BLaER1 treated with 17β-estradiol and CSF1 and Interleukin-3, amounts not matched to agents 10 nM and 100 nM (cell line): ENCODE measurements at regions not wholly inside any gene's neighbourhood (a gene's known extent, or its start where the extent isn't known, plus 50 kb on each side); places are given as distances from the start of the nearest gene placed in this dataset.

ENCODE experiments used
- H3K27ac ChIP-seq, 11 experiments: shearing (Covaris generic); formaldehyde crosslinking; 2 replicates each; pipeline ENCODE4 v1.8.1; 2022
- H3K27me3 ChIP-seq, 11 experiments: shearing (Covaris generic); formaldehyde crosslinking; 2 replicates each; pipeline ENCODE4 v1.8.1; 2022
- H3K36me3 ChIP-seq, 11 experiments: shearing (Covaris generic); formaldehyde crosslinking; 2 replicates each; pipeline ENCODE4 v1.8.1; 2022
- H3K4me1 ChIP-seq, 10 experiments: shearing (Covaris generic); formaldehyde crosslinking; 2 replicates each; pipeline ENCODE4 v1.8.1; 2022
- H3K4me2 ChIP-seq, 11 experiments: shearing (Covaris generic); formaldehyde crosslinking; 2 replicates each; pipeline ENCODE4 v1.8.1; 2022
- H3K4me3 ChIP-seq, 10 experiments: shearing (Covaris generic); formaldehyde crosslinking; 2 replicates each; pipeline ENCODE4 v1.8.1; 2022
- H3K9ac ChIP-seq, 11 experiments: shearing (Covaris generic); formaldehyde crosslinking; 2 replicates each; pipeline ENCODE4 v1.8.1; 2022
- H3K9me3 ChIP-seq, 11 experiments: shearing (Covaris generic); formaldehyde crosslinking; replicated peaks in 1 of 11; 2 replicates each; pipeline ENCODE4 v1.8.1; 2022
- H4K20me1 ChIP-seq, 11 experiments: shearing (Covaris generic); formaldehyde crosslinking; 2 replicates each; pipeline ENCODE4 v1.8.1; 2022
- Cebpa-rat ChIP-seq, 11 experiments: shearing (Covaris generic); IDR thresholded peaks; 2 replicates each; pipeline ENCODE4 v1.8.1; 2022

- Histone ChIP-seq H3K4me1 (peaks cover 6 to 17% (median 11%) of the 10 kb centered on the region in 10 experiments), H3K4me3 (no peak overlapping the region), H3K4me2 (no peak overlapping the region), H3K27me3 (no peaks in the 10 kb centered on the region), H3K9me3 (peaks cover 0 to 50% (median 16%) of the 10 kb centered on the region in 11 experiments; a peak in 12 of 22 replicates), H3K27ac (no peak overlapping the region), H3K9ac (no peak overlapping the region), H4K20me1 (no peaks in the 10 kb centered on the region), H3K36me3 (no peaks in the 10 kb centered on the region)
- TF ChIP-seq Cebpa-rat (IDR thresholded peaks at IDR 0.05): no peak
These were observed 181.3 kb upstream of the ZNF608 start for GRCh38 chr5:124927735-124928134.

- no peak overlapping the region for H3K4me3 ChIP-seq
- H3K9me3 ChIP-seq: peaks cover 0 to 59% (median 16%) of the 10 kb centered on the region in 11 experiments; a peak in 12 of 22 replicates
- TF ChIP-seq Cebpa-rat (IDR thresholded peaks at IDR 0.05): no peak
- no peak overlapping the region for H3K4me2 ChIP-seq
- H4K20me1 ChIP-seq: no peaks in the 10 kb centered on the region
- H3K9ac ChIP-seq: no peak overlapping the region
- no peak overlapping the region for H3K27ac ChIP-seq
- H3K36me3 ChIP-seq: no peaks in the 10 kb centered on the region
- peaks cover 0 to 4% (median 0%) of the 10 kb centered on the region in 10 experiments; a peak in 3 of 20 replicates for H3K4me1 ChIP-seq
- H3K27me3 ChIP-seq: no peaks in the 10 kb centered on the region
These were observed 182.6 kb upstream of the ZNF608 start for GRCh38 chr5:124929000-124929399.

- H3K9ac ChIP-seq: no peak overlapping the region
- H4K20me1 ChIP-seq: no peaks in the 10 kb centered on the region
- TF ChIP-seq Cebpa-rat (IDR thresholded peaks at IDR 0.05): no peak
- peaks cover 0 to 50% (median 21%) of the 10 kb centered on the region in 11 experiments; a peak in 12 of 22 replicates for H3K9me3 ChIP-seq
- H3K27me3 ChIP-seq: no peaks in the 10 kb centered on the region
- H3K36me3 ChIP-seq: no peaks in the 10 kb centered on the region
- H3K4me1 ChIP-seq: peaks cover 5 to 18% (median 8%) of the 10 kb centered on the region in 10 experiments; a peak in 15 of 20 replicates
- H3K27ac ChIP-seq: no peak overlapping the region
- no peak overlapping the region for H3K4me3 ChIP-seq
- no peak overlapping the region for H3K4me2 ChIP-seq
These were observed 186.6 kb upstream of the ZNF608 start for GRCh38 chr5:124932791-124933600.

- no peaks in the 10 kb centered on the region for H4K20me1 ChIP-seq
- H3K4me3 ChIP-seq: no peak overlapping the region
- TF ChIP-seq Cebpa-rat (IDR thresholded peaks at IDR 0.05): no peak
- 0 out of 22 replicates have a peak overlapping the region, but pooled peaks of 1 of the 11 experiments have one; percentile 11 for H3K27ac ChIP-seq
- H3K4me2 ChIP-seq: peak overlapping the region; percentile 1 to 50 (median 31); a peak in 19 of 22 replicates
- no peaks in the 10 kb centered on the region for H3K27me3 ChIP-seq
- no peak overlapping the region for H3K9ac ChIP-seq
- peaks cover 5 to 18% (median 8%) of the 10 kb centered on the region in 10 experiments; a peak in 15 of 20 replicates for H3K4me1 ChIP-seq
- no peaks in the 10 kb centered on the region for H3K36me3 ChIP-seq
- H3K9me3 ChIP-seq: peaks cover 9 to 58% (median 34%) of the 10 kb centered on the region in 11 experiments
These were observed 188.6 kb upstream of the ZNF608 start for GRCh38 chr5:124935065-124935464.

GRCh38 chr5:124936626-124936933 lies 190.1 kb upstream of the ZNF608 start:
- Histone ChIP-seq H3K4me2 (no peak overlapping the region), H3K4me3 (no peak overlapping the region), H3K27ac (no peak overlapping the region)

GRCh38 chr5:124941051-124942049 lies 194.9 kb upstream of the ZNF608 start:
- Histone ChIP-seq H4K20me1 (no peaks in the 10 kb centered on the region), H3K9me3 (peaks cover 19 to 54% (median 44%) of the 10 kb centered on the region in 11 experiments), H3K4me1 (no peaks in the 10 kb centered on the region), H3K4me3 (no peak overlapping the region), H3K27ac (no peak overlapping the region), H3K4me2 (no peak overlapping the region), H3K36me3 (no peaks in the 10 kb centered on the region), H3K27me3 (0 out of 22 replicates have a peak, but pooled peaks cover 0 to 3% (median 0%) of the 10 kb centered on the region in 11 experiments), H3K9ac (no peak overlapping the region)
- TF ChIP-seq Cebpa-rat (IDR thresholded peaks at IDR 0.05): no peak

More at GRCh38 chr5:124936626-124936933, 190.1 kb upstream of the ZNF608 start:
- Histone ChIP-seq H3K27me3 (no peaks in the 10 kb centered on the region), H3K9ac (no peak overlapping the region), H3K4me1 (peaks cover 5 to 18% (median 8%) of the 10 kb centered on the region in 10 experiments; a peak in 15 of 20 replicates), H4K20me1 (no peaks in the 10 kb centered on the region), H3K36me3 (no peaks in the 10 kb centered on the region), H3K9me3 (peaks cover 19 to 64% (median 46%) of the 10 kb centered on the region in 11 experiments)
- no peak for TF ChIP-seq Cebpa-rat (IDR thresholded peaks at IDR 0.05)

- peaks cover 8 to 16% (median 12%) of the 10 kb centered on the region in 10 experiments; a peak in 19 of 20 replicates for H3K4me1 ChIP-seq
- no peaks in the 10 kb centered on the region for H3K36me3 ChIP-seq
- no peaks in the 10 kb centered on the region for H4K20me1 ChIP-seq
- TF ChIP-seq Cebpa-rat (IDR thresholded peaks at IDR 0.05): no peak
- H3K27me3 ChIP-seq: peaks cover 0 to 20% (median 0%) of the 10 kb centered on the region in 11 experiments; a peak in 3 of 22 replicates
- peaks cover 0 to 33% (median 18%) of the 10 kb centered on the region in 11 experiments; a peak in 17 of 22 replicates for H3K9me3 ChIP-seq
- H3K9ac ChIP-seq: no peak overlapping the region
- H3K4me3 ChIP-seq: no peak overlapping the region
- peak overlapping the region; percentile 32 to 73 (median 53); a peak in 20 of 22 replicates for H3K4me2 ChIP-seq
- H3K27ac ChIP-seq: no peak overlapping the region
These were observed 201.8 kb upstream of the ZNF608 start for GRCh38 chr5:124948062-124948753.

GRCh38 chr5:124948754-124949275 lies 202.4 kb upstream of the ZNF608 start:
- peaks cover 0 to 33% (median 18%) of the 10 kb centered on the region in 11 experiments; a peak in 17 of 22 replicates for H3K9me3 ChIP-seq
- no peaks in the 10 kb centered on the region for H4K20me1 ChIP-seq
- no peak overlapping the region for H3K27ac ChIP-seq
- no peak overlapping the region for H3K4me3 ChIP-seq
- no peaks in the 10 kb centered on the region for H3K36me3 ChIP-seq
- H3K4me2 ChIP-seq: peak overlapping the region; percentile 32 to 73 (median 53); a peak in 19 of 22 replicates
- no peak for TF ChIP-seq Cebpa-rat (IDR thresholded peaks at IDR 0.05)
- H3K9ac ChIP-seq: no peak overlapping the region
- peaks cover 0 to 20% (median 0%) of the 10 kb centered on the region in 11 experiments; a peak in 3 of 22 replicates for H3K27me3 ChIP-seq
- peaks cover 8 to 16% (median 12%) of the 10 kb centered on the region in 10 experiments; a peak in 19 of 20 replicates for H3K4me1 ChIP-seq
